ENCODE measurements at regions not wholly inside any gene's neighbourhood (a gene's known extent, or its start where the extent isn't known, plus 50 kb on each side); places are given as distances from the start of the nearest gene placed in this dataset.

DNA sequence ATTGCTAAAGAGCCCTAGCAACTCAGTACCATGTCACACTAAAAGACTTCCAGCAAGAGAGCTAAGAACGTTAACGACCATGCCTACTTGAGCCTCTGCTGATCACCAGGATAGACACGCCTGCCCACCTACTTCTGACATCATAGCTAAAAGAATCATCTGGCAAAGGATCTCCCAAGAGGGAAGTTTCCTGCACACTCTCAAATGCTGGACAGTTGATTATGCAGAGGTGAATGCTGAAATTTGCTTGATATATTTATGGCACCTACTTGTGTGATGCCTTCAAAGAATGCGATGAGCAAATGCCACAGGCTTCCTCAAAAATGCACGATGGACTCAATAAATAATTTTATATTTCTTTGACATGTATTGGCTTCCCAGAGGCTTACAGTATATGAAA is 113.6 kb downstream of the GALC start:
- TF ChIP-seq CTCF (IDR thresholded peaks at IDR 0.05) (no peak), POLR2A (IDR thresholded peaks at IDR 0.05) (no peak)

Data from body of pancreas (tissue), 4 donors.